ENCODE measurements at regions not wholly inside any gene's neighbourhood (a gene's known extent, or its start where the extent isn't known, plus 50 kb on each side); places are given as distances from the start of the nearest gene placed in this dataset.
"Not testable (repeated sequence)": the region's sequence is repeated elsewhere in the genome, so short reads cannot be mapped to it uniquely, and the experiment has no call there.

- no peak overlapping the region for H3K27ac ChIP-seq
- no peak overlapping the region for H3K4me3 ChIP-seq
- no peaks in the 10 kb centered on the region for H3K4me1 ChIP-seq
- TF ChIP-seq POLR2AphosphoS5 (IDR thresholded peaks at IDR 0.05), result no peak
- TF ChIP-seq CTCF (IDR thresholded peaks at IDR 0.05), result no peak
- TF ChIP-seq POLR2A (IDR thresholded peaks at IDR 0.05), result no peak
- TF ChIP-seq EP300 (IDR thresholded peaks at IDR 0.05), result no peak
- H3K36me3 ChIP-seq, result no peaks in the 10 kb centered on the region
- DNase-seq, result no peak
- intact Hi-C loops (cut with DNase I; ENCODE audit: low total_unique reads), result no loop called here
- H3K27me3 ChIP-seq, result no peaks in the 10 kb centered on the region
- no peaks in the 10 kb centered on the region for H3K9me3 ChIP-seq
Observed at GRCh38 chr7:83835424-83835823, 186.5 kb upstream of the SEMA3E start.

- intact Hi-C loops (cut with DNase I; ENCODE audit: low total_unique reads); H3K9me3 ChIP-seq; H3K4me1 ChIP-seq; H3K27me3 ChIP-seq; H3K4me3 ChIP-seq; H3K27ac ChIP-seq; DNase-seq; H3K36me3 ChIP-seq: not testable (repeated sequence)
- 51 to 61% (median 53%) methylated on average over 5 of the region's 5 CpGs for WGBS, 5 donors
Observed at GRCh38 chr7:83833721-83834120, 184.8 kb upstream of the SEMA3E start.

- Histone ChIP-seq H3K4me1 (no peaks in the 10 kb centered on the region), H3K27ac (no peak overlapping the region), H3K4me3 (no peak overlapping the region), H3K36me3 (no peaks in the 10 kb centered on the region), H3K9me3 (no peaks in the 10 kb centered on the region), H3K27me3 (no peaks in the 10 kb centered on the region)
- DNase-seq, result no peak
- WGBS, 5 donors, result 55 to 64% (median 57%) methylated on average over 3 of the region's 3 CpGs
- no peak for TF ChIP-seq EP300 (IDR thresholded peaks at IDR 0.05)
- TF ChIP-seq POLR2A (IDR thresholded peaks at IDR 0.05), result no peak
- no peak for TF ChIP-seq CTCF (IDR thresholded peaks at IDR 0.05)
- TF ChIP-seq POLR2AphosphoS5 (IDR thresholded peaks at IDR 0.05), result no peak
- intact Hi-C loops (cut with DNase I; ENCODE audit: low total_unique reads), result no loop called here
Observed at GRCh38 chr7:83832009-83832408, 183.1 kb upstream of the SEMA3E start.

- intact Hi-C loops (cut with DNase I; ENCODE audit: low total_unique reads), result no loop called here
- H3K36me3 ChIP-seq, result no peaks in the 10 kb centered on the region
- 63 to 88% (median 70%) methylated on average over 4 of the region's 4 CpGs for WGBS, 5 donors
Observed at GRCh38 chr7:83827036-83827435, 178.1 kb upstream of the SEMA3E start.

GRCh38 chr7:83824214-83824613 lies 175.3 kb upstream of the SEMA3E start:
- no peak for DNase-seq
- Histone ChIP-seq H3K4me1 (no peaks in the 10 kb centered on the region), H3K36me3 (no peaks in the 10 kb centered on the region), H3K4me3 (no peak overlapping the region), H3K9me3 (no peaks in the 10 kb centered on the region), H3K27ac (no peak overlapping the region), H3K27me3 (no peaks in the 10 kb centered on the region)
- intact Hi-C loops (cut with DNase I; ENCODE audit: low total_unique reads), result no loop called here
- WGBS, 5 donors, result 55 to 74% (median 69%) methylated on average over 2 of the region's 2 CpGs
- TF ChIP-seq POLR2A (IDR thresholded peaks at IDR 0.05), result no peak
- no peak for TF ChIP-seq POLR2AphosphoS5 (IDR thresholded peaks at IDR 0.05)
- no peak for TF ChIP-seq CTCF (IDR thresholded peaks at IDR 0.05)

More at GRCh38 chr7:83827036-83827435, 178.1 kb upstream of the SEMA3E start:
- no peaks in the 10 kb centered on the region for H3K27me3 ChIP-seq
- TF ChIP-seq POLR2AphosphoS5 (IDR thresholded peaks at IDR 0.05) (no peak), CTCF (IDR thresholded peaks at IDR 0.05) (no peak), POLR2A (IDR thresholded peaks at IDR 0.05) (no peak), EP300 (IDR thresholded peaks at IDR 0.05) (no peak)
- H3K9me3 ChIP-seq, result no peaks in the 10 kb centered on the region
- H3K27ac ChIP-seq, result no peak overlapping the region
- no peak overlapping the region for H3K4me3 ChIP-seq
- DNase-seq, result no peak
- H3K4me1 ChIP-seq, result no peaks in the 10 kb centered on the region

All from stomach (tissue), 8 donors.